ENCODE measurements at regions not wholly inside any gene's neighbourhood (a gene's known extent, or its start where the extent isn't known, plus 50 kb on each side); places are given as distances from the start of the nearest gene placed in this dataset.
A peak's percentile ranks its signal among the peaks of the same experiment; 100 is the strongest.

DNA sequence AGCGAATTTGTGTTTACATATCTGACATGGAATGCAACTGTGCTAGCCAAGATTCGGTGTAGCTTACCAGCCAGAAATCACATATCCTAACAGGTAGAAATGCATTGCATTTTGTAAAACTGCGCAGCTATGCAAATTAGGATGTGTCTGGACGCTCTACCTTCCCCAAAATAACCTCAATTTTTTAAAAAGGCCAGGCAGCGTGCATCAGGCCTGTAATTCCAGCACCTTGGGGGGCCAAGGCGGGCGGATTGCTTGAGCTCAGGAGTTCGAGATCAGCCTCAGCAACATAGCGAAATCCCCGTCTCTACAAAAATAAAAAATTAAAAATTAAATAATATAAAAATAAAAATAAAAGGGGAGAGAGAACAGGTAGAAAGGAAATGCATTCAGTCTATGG lies 305.0 kb downstream of the TYW1 start:
- ChIA-PET POLR2A (interaction anchor here (0.6 to 1.6 kb wide), 15 partner anchors 12 to 673 kb away, joined by 3 to 10 read pairs (median 4); partner anchors contain the start of genes KCTD7, SBDS, TMEM248 and TYW1), CTCF (interaction anchor here (0.8 to 0.9 kb wide), 2 partner anchors 125 to 261 kb away, joined by 3 read pairs; no protein-coding TSS in a partner anchor)
- peak overlapping the region; percentile 82 for H3K4me3 ChIP-seq (ENCODE audit: low read depth, low read length)
- H3K9me3 ChIP-seq (ENCODE audit: control insufficient read depth, insufficient read depth, low read depth, low read length), result no peaks in the 10 kb centered on the region
- H3K4me1 ChIP-seq (ENCODE audit: control insufficient read depth, insufficient read depth, low read length), result peaks cover 5% of the 10 kb centered on the region; the same call in 1 of the 2 replicates
- peak overlapping the region; percentile 83 for H3K27ac ChIP-seq (ENCODE audit: extremely low read depth, low read depth, low read length)
- peaks cover 11 to 23% of the 10 kb centered on the region in 2 experiments; a peak in 2 of 3 replicates for H3K36me3 ChIP-seq (ENCODE audit: control insufficient read depth in 2 of 2, insufficient read depth in 1 of 2, low read length in 2 of 2)
- TF ChIP-seq ZNF157 (tag by site-specific recombination; IDR thresholded peaks at IDR 0.05) (no peak), ZNF707 (tag by site-specific recombination; IDR thresholded peaks at IDR 0.05) (no peak), TCF7L2 (IDR thresholded peaks at IDR 0.05; ENCODE audit: borderline replicate concordance, low read depth, low read length) (no peak), SP3 (tag by site-specific recombination; IDR thresholded peaks at IDR 0.05) (no peak), ZNF274 (IDR thresholded peaks at IDR 0.05; ENCODE audit: low read length) (no peak), ZNF274 (tag by site-specific recombination; IDR thresholded peaks at IDR 0.05; ENCODE audit: borderline replicate concordance) (no peak), ZNF146 (tag by site-specific recombination; IDR thresholded peaks at IDR 0.05) (no peak)

GRCh38 chr7:67302113-67303039 lies 305.7 kb downstream of the TYW1 start:
- H3K36me3 ChIP-seq (ENCODE audit: control insufficient read depth in 2 of 2, insufficient read depth in 1 of 2, low read length in 2 of 2), result peaks cover 16 to 28% of the 10 kb centered on the region in 2 experiments; a peak in 2 of 3 replicates
- peaks cover 5% of the 10 kb centered on the region; the same call in 1 of the 2 replicates for H3K4me1 ChIP-seq (ENCODE audit: control insufficient read depth, insufficient read depth, low read length)
- CTCF ChIA-PET, result interaction anchor here (0.6 to 0.9 kb wide), 3 partner anchors 125 to 873 kb away, joined by 3 read pairs; no protein-coding TSS in a partner anchor
- H3K4me3 ChIP-seq (ENCODE audit: low read depth, low read length), result peak overlapping the region; percentile 82
- no peaks in the 10 kb centered on the region for H3K9me3 ChIP-seq (ENCODE audit: control insufficient read depth, insufficient read depth, low read depth, low read length)
- POLR2A ChIA-PET, result interaction anchor here (0.6 to 1.6 kb wide), 18 partner anchors 8 to 917 kb away, joined by 3 to 10 read pairs (median 4); partner anchors contain the start of genes KCTD7, SBDS, TMEM248 and TYW1
- peak overlapping the region; percentile 83 for H3K27ac ChIP-seq (ENCODE audit: extremely low read depth, low read depth, low read length)
- TF ChIP-seq, protein P1, sequence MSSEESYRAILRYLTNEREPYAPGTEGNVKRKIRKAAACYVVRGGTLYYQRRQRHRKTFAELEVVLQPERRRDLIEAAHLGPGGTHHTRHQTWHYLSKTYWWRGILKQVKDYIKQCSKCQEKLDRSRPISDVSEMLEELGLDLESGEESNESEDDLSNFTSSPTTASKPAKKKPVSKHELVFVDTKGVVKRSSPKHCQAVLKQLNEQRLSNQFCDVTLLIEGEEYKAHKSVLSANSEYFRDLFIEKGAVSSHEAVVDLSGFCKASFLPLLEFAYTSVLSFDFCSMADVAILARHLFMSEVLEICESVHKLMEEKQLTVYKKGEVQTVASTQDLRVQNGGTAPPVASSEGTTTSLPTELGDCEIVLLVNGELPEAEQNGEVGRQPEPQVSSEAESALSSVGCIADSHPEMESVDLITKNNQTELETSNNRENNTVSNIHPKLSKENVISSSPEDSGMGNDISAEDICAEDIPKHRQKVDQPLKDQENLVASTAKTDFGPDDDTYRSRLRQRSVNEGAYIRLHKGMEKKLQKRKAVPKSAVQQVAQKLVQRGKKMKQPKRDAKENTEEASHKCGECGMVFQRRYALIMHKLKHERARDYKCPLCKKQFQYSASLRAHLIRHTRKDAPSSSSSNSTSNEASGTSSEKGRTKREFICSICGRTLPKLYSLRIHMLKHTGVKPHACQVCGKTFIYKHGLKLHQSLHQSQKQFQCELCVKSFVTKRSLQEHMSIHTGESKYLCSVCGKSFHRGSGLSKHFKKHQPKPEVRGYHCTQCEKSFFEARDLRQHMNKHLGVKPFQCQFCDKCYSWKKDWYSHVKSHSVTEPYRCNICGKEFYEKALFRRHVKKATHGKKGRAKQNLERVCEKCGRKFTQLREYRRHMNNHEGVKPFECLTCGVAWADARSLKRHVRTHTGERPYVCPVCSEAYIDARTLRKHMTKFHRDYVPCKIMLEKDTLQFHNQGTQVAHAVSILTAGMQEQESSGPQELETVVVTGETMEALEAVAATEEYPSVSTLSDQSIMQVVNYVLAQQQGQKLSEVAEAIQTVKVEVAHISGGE (tag by site-specific recombination; conservative IDR thresholded peaks at IDR 0.05; ENCODE audit: low read depth), result peak; percentile 97
- TF ChIP-seq ZNF292 (tag by site-specific recombination; IDR thresholded peaks at IDR 0.05; ENCODE audit: borderline replicate concordance, low read depth) (no peak), ZNF112 (tag by site-specific recombination; IDR thresholded peaks at IDR 0.05) (no peak), ZNF140 (tag by site-specific recombination; IDR thresholded peaks at IDR 0.05) (no peak), SP2 (tag by site-specific recombination; IDR thresholded peaks at IDR 0.05) (peak; percentile 86), ZNF302 (tag by site-specific recombination; IDR thresholded peaks at IDR 0.05; ENCODE audit: low read depth) (no peak), ZNF239 (tag by site-specific recombination; IDR thresholded peaks at IDR 0.05) (no peak), ZNF184 (tag by site-specific recombination; IDR thresholded peaks at IDR 0.05) (no peak), ZNF324 (tag by site-specific recombination; IDR thresholded peaks at IDR 0.05) (0 out of 2 replicates have a peak, but pooled peaks have one; percentile 30), YY2 (tag by site-specific recombination; IDR thresholded peaks at IDR 0.05) (no peak; the same call in 1 of the 2 replicates), ZNF707 (tag by site-specific recombination; IDR thresholded peaks at IDR 0.05) (no peak), BCL11B (tag by site-specific recombination; IDR thresholded peaks at IDR 0.05; ENCODE audit: low read depth) (peak; percentile 22; the same call in 1 of the 2 replicates), REST (tag by site-specific recombination; IDR thresholded peaks at IDR 0.05) (no peak), BCL6B (tag by site-specific recombination; IDR thresholded peaks at IDR 0.05) (no peak), SCRT1 (tag by site-specific recombination; IDR thresholded peaks at IDR 0.05; ENCODE audit: borderline replicate concordance) (peak; percentile 85), ZNF354C (tag by site-specific recombination; IDR thresholded peaks at IDR 0.05; ENCODE audit: borderline replicate concordance, low read depth) (no peak), ZFP41 (tag by site-specific recombination; IDR thresholded peaks at IDR 0.05; ENCODE audit: borderline replicate concordance) (no peak)

Data from HEK293 (cell line).